ENCODE measurements at regions not wholly inside any gene's neighbourhood (a gene's known extent, or its start where the extent isn't known, plus 50 kb on each side); places are given as distances from the start of the nearest gene placed in this dataset.
A peak's percentile ranks its signal among the peaks of the same experiment; 100 is the strongest.

- H3K18ac ChIP-seq (ENCODE audit: low read depth, low read length): no peak overlapping the region
- H3K79me1 ChIP-seq (ENCODE audit: low read depth in 1 of 2, low read length in 2 of 2): no peaks in the 10 kb centered on the region
- H2AFZ ChIP-seq (replicated peaks; ENCODE audit: low read length, poor library complexity): no peak overlapping the region
- H3K4ac ChIP-seq (ENCODE audit: low read depth, low read length): no peak overlapping the region; the same call in 1 of the 2 replicates
- in situ Hi-C loops (cut with MboI; ENCODE audit: low sequenced_read_pairs): no loop called here
- H3K4me3 ChIP-seq (ENCODE audit: insufficient read depth, low read depth, low read length): no peak overlapping the region
- no peak overlapping the region for H2BK5ac ChIP-seq (ENCODE audit: low read depth, low read length, poor library complexity, severe bottlenecking)
- no peaks in the 10 kb centered on the region for H3K9me3 ChIP-seq (ENCODE audit: control insufficient read depth, insufficient read depth, low read length)
- dilution Hi-C loops (cut with HindIII; ENCODE audit: low sequenced_read_pairs, unreplicated experiment): no loop called here
- H4K91ac ChIP-seq (ENCODE audit: insufficient read depth, low read depth, low read length): no peak overlapping the region
- ATAC-seq (ENCODE audit: low read depth) (no peak), DNase-seq (no peak)
- H3K4me2 ChIP-seq (ENCODE audit: low read depth, low read length): no peak overlapping the region
- H3K14ac ChIP-seq (replicated peaks; ENCODE audit: low read depth, low read length): no peak overlapping the region
- H3K27me3 ChIP-seq (ENCODE audit: control insufficient read depth, insufficient read depth, low read length): no peaks in the 10 kb centered on the region
- POLR2A ChIA-PET (ENCODE audit: unreplicated experiment): no interaction called here
- H2BK120ac ChIP-seq (ENCODE audit: low read depth, low read length): no peak overlapping the region; the same call in 1 of the 2 replicates
- peak overlapping the region; percentile 17 for H2AK9ac ChIP-seq (replicated peaks; ENCODE audit: low read depth, low read length, poor library complexity)
- no peak overlapping the region for H3K23ac ChIP-seq (ENCODE audit: low read depth, low read length)
- H3K9me1 ChIP-seq (ENCODE audit: insufficient read depth, low read length): no peaks in the 10 kb centered on the region
- no peak for TF ChIP-seq RAD21 (IDR thresholded peaks at IDR 0.05; ENCODE audit: low read length)
- no peak for TF ChIP-seq RFX5 (IDR thresholded peaks at IDR 0.05; ENCODE audit: low read depth, low read length)
- no peak for TF ChIP-seq MAZ (IDR thresholded peaks at IDR 0.05; ENCODE audit: borderline replicate concordance, low read depth, low read length)
- no peak for TF ChIP-seq MAFK (IDR thresholded peaks at IDR 0.05; ENCODE audit: low read depth, low read length)
- TF ChIP-seq MXI1 (IDR thresholded peaks at IDR 0.05; ENCODE audit: borderline replicate concordance, low read depth, low read length): no peak
- TF ChIP-seq NFE2L2 (IDR thresholded peaks at IDR 0.05; ENCODE audit: low read depth, low read length): no peak
- no peak for TF ChIP-seq BHLHE40 (IDR thresholded peaks at IDR 0.05; ENCODE audit: low read depth, low read length)
- no peak for TF ChIP-seq SMC3 (IDR thresholded peaks at IDR 0.05; ENCODE audit: low read depth, low read length)
- no peak for TF ChIP-seq CHD1 (IDR thresholded peaks at IDR 0.05; ENCODE audit: low read depth, low read length)
- no peak for TF ChIP-seq RCOR1 (IDR thresholded peaks at IDR 0.05; ENCODE audit: insufficient replicate concordance, low read length)
- no peak overlapping the region for H4K8ac ChIP-seq (ENCODE audit: low read depth in 2 of 2, low read length in 2 of 2)
- WGBS, 2 experiments (ENCODE audit: extremely low coverage in 2 of 2, insufficient read length in 1 of 2): 88% methylated on average over 11 of the region's 13 CpGs; no CpG with 5 or more reads in 1 of the 2 experiments
- H3K27ac ChIP-seq (ENCODE audit: insufficient read depth, low read length): no peak overlapping the region
- no peak overlapping the region for H3K9ac ChIP-seq (ENCODE audit: low read depth, low read length)
- no peak overlapping the region for H2BK15ac ChIP-seq (ENCODE audit: low read depth, low read length)
- CTCF ChIA-PET: no interaction called here
- BruUV-seq (replicated peaks): no TSS peak
- 0 out of 2 replicates have a peak overlapping the region, but pooled peaks have one; percentile 8 for H2BK20ac ChIP-seq (ENCODE audit: low read depth, low read length)
- H3K56ac ChIP-seq (ENCODE audit: extremely low read depth, insufficient read depth, low read length): no peak overlapping the region
- peaks cover 8% of the 10 kb centered on the region for H3K4me1 ChIP-seq (ENCODE audit: control insufficient read depth, insufficient read depth, low read length)
- intact Hi-C loops (cut with micrococcal nuclease): loop anchor here (5.0 to 10.0 kb wide), 2 partner anchors 466 to 668 kb away; no protein-coding TSS in a partner anchor
- H4K20me1 ChIP-seq (ENCODE audit: insufficient read depth, low read length): no peaks in the 10 kb centered on the region
- peak overlapping the region; percentile 43; the same call in 1 of the 2 replicates for H2AK5ac ChIP-seq (ENCODE audit: low read depth, low read length)
- H3K36me3 ChIP-seq (ENCODE audit: control insufficient read depth, insufficient read depth, low read length): no peaks in the 10 kb centered on the region
- no peak overlapping the region for H4K5ac ChIP-seq (ENCODE audit: low read depth, low read length)
Observed at GRCh38 chr12:58419196-58419760, 477.9 kb downstream of the ATP23 start.
